Ishikawa (cell line): ENCODE measurements at regions not wholly inside any gene's neighbourhood (a gene's known extent, or its start where the extent isn't known, plus 50 kb on each side); places are given as distances from the start of the nearest gene placed in this dataset.

Experiments
- CEBPB ChIP-seq: IDR thresholded peaks from 2 replicates; pipeline ENCODE4 v1.6.1; 2012
- CREB1 ChIP-seq: IDR thresholded peaks from 2 replicates; pipeline ENCODE4 v1.6.1; 2012; ENCODE audit warnings: low read depth
- EGR1 ChIP-seq: IDR thresholded peaks from 2 replicates; pipeline ENCODE4 v1.6.1; 2012
- EP300 ChIP-seq: IDR thresholded peaks from 2 replicates; pipeline ENCODE4 v1.6.1; 2012; ENCODE audit warnings: borderline replicate concordance
- FOXM1 ChIP-seq: IDR thresholded peaks from 2 replicates; pipeline ENCODE4 v1.6.1; 2012; ENCODE audit warnings: low read depth, borderline replicate concordance
- MAX ChIP-seq: IDR thresholded peaks from 2 replicates; pipeline ENCODE4 v1.6.1; 2012
- NFIC ChIP-seq: IDR thresholded peaks from 2 replicates; pipeline ENCODE4 v1.6.1; 2012
- RAD21 ChIP-seq: IDR thresholded peaks from 2 replicates; pipeline ENCODE4 v1.6.1; 2012; ENCODE audit warnings: low read depth
- REST ChIP-seq: IDR thresholded peaks from 2 replicates; pipeline ENCODE4 v1.6.1; 2012; ENCODE audit warnings: low read depth, mild to moderate bottlenecking
- TAF1 ChIP-seq: IDR thresholded peaks from 2 replicates; pipeline ENCODE4 v1.6.1; 2012; ENCODE audit warnings: low read depth, mild to moderate bottlenecking
- TCF12 ChIP-seq: IDR thresholded peaks from 2 replicates; pipeline ENCODE4 v1.6.1; 2012; ENCODE audit warnings: low read depth
- TEAD4 ChIP-seq: IDR thresholded peaks from 2 replicates; pipeline ENCODE4 v1.6.1; 2012
- USF1 ChIP-seq: IDR thresholded peaks from 2 replicates; pipeline ENCODE4 v1.6.1; 2012
- YY1 ChIP-seq: IDR thresholded peaks from 2 replicates; pipeline ENCODE4 v1.6.1; 2012; ENCODE audit warnings: low read depth
- ZBTB7A ChIP-seq: IDR thresholded peaks from 2 replicates; pipeline ENCODE4 v1.6.1; 2012; ENCODE audit warnings: low read depth

GRCh38 chr5:164746723-164747122, 1241.3 kb downstream of the MAT2B start:
- no peak for TF ChIP-seq MAX
- TF ChIP-seq TCF12: no peak
- no peak for TF ChIP-seq TEAD4
- no peak for TF ChIP-seq FOXM1
- no peak for TF ChIP-seq CEBPB
- TF ChIP-seq YY1: no peak
- TF ChIP-seq EGR1: no peak
- TF ChIP-seq CREB1: no peak
- no peak for TF ChIP-seq ZBTB7A

GRCh38 chr5:164747371-164747770, 1242.0 kb downstream of the MAT2B start:
- no peak for TF ChIP-seq YY1
- TF ChIP-seq TAF1: no peak
- TF ChIP-seq CEBPB: no peak
- TF ChIP-seq REST: no peak
- TF ChIP-seq USF1: no peak
- TF ChIP-seq TCF12: no peak
- TF ChIP-seq NFIC: no peak
- TF ChIP-seq CREB1: no peak
- TF ChIP-seq MAX: no peak
- no peak for TF ChIP-seq FOXM1

- TF ChIP-seq CREB1 (no peak), ZBTB7A (no peak)
Measured at GRCh38 chr5:164748861-164749260, 1243.4 kb downstream of the MAT2B start.

GRCh38 chr5:164753434-164753833, 1248.0 kb downstream of the MAT2B start:
- TF ChIP-seq YY1: no peak
- no peak for TF ChIP-seq TCF12
- TF ChIP-seq CEBPB: no peak
- TF ChIP-seq CREB1: no peak
- TF ChIP-seq RAD21: no peak
- no peak for TF ChIP-seq MAX
- no peak for TF ChIP-seq FOXM1
- no peak for TF ChIP-seq NFIC
- no peak for TF ChIP-seq TAF1
- no peak for TF ChIP-seq TEAD4
- TF ChIP-seq REST: no peak
- no peak for TF ChIP-seq USF1
- TF ChIP-seq EP300: no peak
- TF ChIP-seq ZBTB7A: no peak
- no peak for TF ChIP-seq EGR1

GRCh38 chr5:164763206-164763605, 1257.8 kb downstream of the MAT2B start:
- TF ChIP-seq NFIC: no peak
- no peak for TF ChIP-seq YY1
- no peak for TF ChIP-seq TEAD4
- no peak for TF ChIP-seq TCF12
- TF ChIP-seq USF1: no peak
- no peak for TF ChIP-seq EP300
- TF ChIP-seq TAF1: no peak
- no peak for TF ChIP-seq FOXM1
- no peak for TF ChIP-seq MAX
- no peak for TF ChIP-seq REST
- no peak for TF ChIP-seq CEBPB
- TF ChIP-seq RAD21: no peak
- no peak for TF ChIP-seq ZBTB7A
- TF ChIP-seq CREB1: no peak
- no peak for TF ChIP-seq EGR1
